ENCODE measurements at regions not wholly inside any gene's neighbourhood (a gene's known extent, or its start where the extent isn't known, plus 50 kb on each side); places are given as distances from the start of the nearest gene placed in this dataset.

DNA sequence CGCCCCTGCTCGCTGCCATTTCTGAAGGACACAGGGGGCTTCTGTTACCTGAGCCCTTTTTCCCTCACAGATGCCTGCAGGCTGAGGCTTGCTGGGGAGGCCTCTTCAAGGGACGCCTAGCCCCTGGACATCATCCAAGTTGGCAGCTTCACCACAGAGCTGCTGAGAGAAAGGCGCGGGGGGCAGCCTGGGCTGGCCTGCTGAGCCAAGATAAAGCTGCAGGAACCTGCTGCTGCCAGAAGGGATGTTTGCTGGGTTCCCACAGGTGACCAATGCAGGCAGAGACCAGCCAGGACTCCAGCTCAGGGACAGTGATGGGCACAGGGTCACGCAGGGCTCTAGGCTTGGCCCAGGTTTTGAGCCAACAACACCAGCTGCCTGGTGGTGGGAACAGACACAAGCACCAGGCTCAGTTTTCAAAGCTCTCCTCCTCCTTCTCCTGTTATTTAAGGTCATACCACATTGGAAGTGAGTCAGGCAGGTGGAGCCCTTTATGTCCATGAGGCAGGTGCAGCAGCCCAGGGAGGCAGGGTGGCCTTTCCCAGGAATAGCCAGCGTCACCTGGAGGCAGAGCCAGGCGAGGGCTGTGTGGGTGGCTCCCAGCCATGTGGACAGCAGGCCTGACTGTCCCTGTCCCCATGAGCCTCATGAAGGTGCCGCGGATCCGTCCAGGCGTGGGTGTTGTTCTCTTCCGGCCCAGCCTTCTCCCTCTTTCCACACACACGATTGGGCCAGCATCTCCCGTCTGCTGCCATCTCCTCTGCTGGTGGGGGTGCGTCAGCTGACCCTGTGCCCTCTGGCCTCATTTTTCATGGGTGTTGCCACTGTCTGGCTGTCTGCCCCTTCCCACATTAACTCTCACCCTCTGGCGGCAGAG is 515.5 kb upstream of the MYT1L start:
- CTCF ChIA-PET (ENCODE audit: unreplicated experiment), result interaction anchor here (0.7 kb wide), 1 partner anchor 173 kb away, joined by 3 read pairs; no protein-coding TSS in a partner anchor
- Histone ChIP-seq H3K4me1 (ENCODE audit: insufficient read depth, low read length, poor library complexity, severe bottlenecking) (no peaks in the 10 kb centered on the region), H3K79me2 (ENCODE audit: insufficient read depth, low read depth, low read length) (no peaks in the 10 kb centered on the region), H3K27ac (ENCODE audit: low read depth, low read length, poor library complexity, severe bottlenecking) (no peak overlapping the region), H3K9me3 (ENCODE audit: low read length) (no peaks in the 10 kb centered on the region), H3K9me2 (ENCODE audit: insufficient read depth, low read length) (no peaks in the 10 kb centered on the region), H2AFZ (ENCODE audit: low read length) (no peak overlapping the region), H3K36me3 (ENCODE audit: insufficient read depth, low read length) (no peaks in the 10 kb centered on the region), H3K4me3 (ENCODE audit: low read depth, low read length, poor library complexity, severe bottlenecking) (no peak overlapping the region), H3K4me2 (ENCODE audit: low read length) (no peak overlapping the region), H4K20me1 (ENCODE audit: insufficient read depth, low read length) (no peaks in the 10 kb centered on the region)
- intact Hi-C loops (cut with micrococcal nuclease; ENCODE audit: unreplicated experiment), result loop anchor here (10.0 kb wide), 1 partner anchor 618 kb away; no protein-coding TSS in a partner anchor
- no peak for TF ChIP-seq EZH2phosphoT487 (IDR thresholded peaks at IDR 0.05; ENCODE audit: borderline replicate concordance, low read depth, low read length)
- TF ChIP-seq, protein P1, sequence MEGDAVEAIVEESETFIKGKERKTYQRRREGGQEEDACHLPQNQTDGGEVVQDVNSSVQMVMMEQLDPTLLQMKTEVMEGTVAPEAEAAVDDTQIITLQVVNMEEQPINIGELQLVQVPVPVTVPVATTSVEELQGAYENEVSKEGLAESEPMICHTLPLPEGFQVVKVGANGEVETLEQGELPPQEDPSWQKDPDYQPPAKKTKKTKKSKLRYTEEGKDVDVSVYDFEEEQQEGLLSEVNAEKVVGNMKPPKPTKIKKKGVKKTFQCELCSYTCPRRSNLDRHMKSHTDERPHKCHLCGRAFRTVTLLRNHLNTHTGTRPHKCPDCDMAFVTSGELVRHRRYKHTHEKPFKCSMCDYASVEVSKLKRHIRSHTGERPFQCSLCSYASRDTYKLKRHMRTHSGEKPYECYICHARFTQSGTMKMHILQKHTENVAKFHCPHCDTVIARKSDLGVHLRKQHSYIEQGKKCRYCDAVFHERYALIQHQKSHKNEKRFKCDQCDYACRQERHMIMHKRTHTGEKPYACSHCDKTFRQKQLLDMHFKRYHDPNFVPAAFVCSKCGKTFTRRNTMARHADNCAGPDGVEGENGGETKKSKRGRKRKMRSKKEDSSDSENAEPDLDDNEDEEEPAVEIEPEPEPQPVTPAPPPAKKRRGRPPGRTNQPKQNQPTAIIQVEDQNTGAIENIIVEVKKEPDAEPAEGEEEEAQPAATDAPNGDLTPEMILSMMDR (conservative IDR thresholded peaks at IDR 0.05; ENCODE audit: low read length), result no peak
- DNase-seq (ENCODE audit: low spot score), result no peak
- BruUV-seq (replicated peaks), result no TSS peak
- POLR2A ChIA-PET, result no interaction called here

DNA sequence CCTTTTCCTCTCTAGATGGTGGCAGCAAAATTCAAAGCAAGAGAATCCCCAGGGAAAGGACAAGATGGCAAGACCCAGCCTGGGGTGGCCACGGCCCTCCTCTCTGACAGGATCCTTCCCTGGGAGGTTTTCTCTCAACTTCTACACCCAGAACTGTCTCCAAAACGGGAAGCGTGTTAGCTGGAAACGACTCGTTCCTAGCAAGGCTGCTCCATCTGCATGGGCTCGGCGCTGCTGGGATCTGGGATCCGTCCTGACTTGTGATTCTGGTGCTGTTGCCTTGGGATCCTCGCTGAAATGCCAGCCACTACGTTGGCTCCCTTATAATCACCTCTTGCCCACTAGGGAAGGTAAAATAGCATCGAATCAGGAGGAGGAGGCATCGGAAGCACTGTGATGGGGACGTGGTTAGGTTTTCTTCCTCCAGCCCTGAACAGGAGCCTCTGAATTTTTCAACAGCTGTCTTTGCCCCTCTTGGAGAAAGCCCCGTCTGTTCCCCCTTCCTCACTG is 514.8 kb upstream of the MYT1L start:
- Histone ChIP-seq H3K79me2 (ENCODE audit: insufficient read depth, low read depth, low read length) (no peaks in the 10 kb centered on the region), H3K9me2 (ENCODE audit: insufficient read depth, low read length) (no peaks in the 10 kb centered on the region), H3K4me1 (ENCODE audit: insufficient read depth, low read length, poor library complexity, severe bottlenecking) (no peaks in the 10 kb centered on the region), H4K20me1 (ENCODE audit: insufficient read depth, low read length) (no peaks in the 10 kb centered on the region), H3K9me3 (ENCODE audit: low read length) (no peaks in the 10 kb centered on the region), H3K4me3 (ENCODE audit: low read depth, low read length, poor library complexity, severe bottlenecking) (no peak overlapping the region), H3K4me2 (ENCODE audit: low read length) (no peak overlapping the region), H2AFZ (ENCODE audit: low read length) (no peak overlapping the region), H3K36me3 (ENCODE audit: insufficient read depth, low read length) (no peaks in the 10 kb centered on the region), H3K27ac (ENCODE audit: low read depth, low read length, poor library complexity, severe bottlenecking) (no peak overlapping the region)
- intact Hi-C loops (cut with micrococcal nuclease; ENCODE audit: unreplicated experiment), result loop anchor here (10.0 kb wide), 1 partner anchor 619 kb away; no protein-coding TSS in a partner anchor
- no peak for DNase-seq (ENCODE audit: low spot score)
- CTCF ChIA-PET (ENCODE audit: unreplicated experiment), result interaction anchor here (0.6 to 0.7 kb wide), 2 partner anchors 41 to 174 kb away, joined by 3 read pairs; no protein-coding TSS in a partner anchor
- no peak for TF ChIP-seq EZH2phosphoT487 (IDR thresholded peaks at IDR 0.05; ENCODE audit: borderline replicate concordance, low read depth, low read length)
- TF ChIP-seq, protein P1 (conservative IDR thresholded peaks at IDR 0.05; ENCODE audit: low read length), result no peak
- no TSS peak for BruUV-seq (replicated peaks)
- POLR2A ChIA-PET, result no interaction called here

DNA sequence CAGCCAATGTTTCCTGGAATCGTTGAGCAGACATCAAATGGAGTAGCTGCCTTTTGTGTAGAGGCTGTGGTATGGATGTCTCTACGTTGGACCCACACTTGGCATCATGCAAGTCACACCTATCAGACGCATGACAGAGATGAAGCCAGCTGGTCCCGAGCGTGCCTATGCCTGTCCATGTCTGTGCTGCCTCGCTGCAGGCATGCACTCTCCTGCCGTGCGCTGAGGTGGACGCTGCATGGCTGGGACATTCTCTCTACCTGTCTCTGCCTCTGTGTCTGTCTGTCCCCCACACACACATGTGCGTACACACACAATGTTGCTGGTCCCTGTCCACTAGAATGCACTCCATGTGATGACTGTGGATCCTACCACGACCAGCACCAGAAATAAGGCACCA is 514.2 kb upstream of the MYT1L start:
- H3K4me2 ChIP-seq (ENCODE audit: low read length), result no peak overlapping the region
- H4K20me1 ChIP-seq (ENCODE audit: insufficient read depth, low read length), result no peaks in the 10 kb centered on the region
- POLR2A ChIA-PET, result no interaction called here
- H3K9me2 ChIP-seq (ENCODE audit: insufficient read depth, low read length), result no peaks in the 10 kb centered on the region
- H3K4me1 ChIP-seq (ENCODE audit: insufficient read depth, low read length, poor library complexity, severe bottlenecking), result no peaks in the 10 kb centered on the region
- no peak for TF ChIP-seq EZH2phosphoT487 (IDR thresholded peaks at IDR 0.05; ENCODE audit: borderline replicate concordance, low read depth, low read length)
- TF ChIP-seq, protein P1 (conservative IDR thresholded peaks at IDR 0.05; ENCODE audit: low read length), result no peak
- H3K79me2 ChIP-seq (ENCODE audit: insufficient read depth, low read depth, low read length), result no peaks in the 10 kb centered on the region
- no peak for DNase-seq (ENCODE audit: low spot score)
- H3K9me3 ChIP-seq (ENCODE audit: low read length), result no peaks in the 10 kb centered on the region
- no peak overlapping the region for H2AFZ ChIP-seq (ENCODE audit: low read length)
- CTCF ChIA-PET (ENCODE audit: unreplicated experiment), result interaction anchor here (0.6 kb wide), 1 partner anchor 40 kb away, joined by 3 read pairs; no protein-coding TSS in a partner anchor
- H3K27ac ChIP-seq (ENCODE audit: low read depth, low read length, poor library complexity, severe bottlenecking), result no peak overlapping the region
- BruUV-seq (replicated peaks), result no TSS peak
- intact Hi-C loops (cut with micrococcal nuclease; ENCODE audit: unreplicated experiment), result loop anchor here (10.0 kb wide), 1 partner anchor 620 kb away; no protein-coding TSS in a partner anchor
- no peak overlapping the region for H3K4me3 ChIP-seq (ENCODE audit: low read depth, low read length, poor library complexity, severe bottlenecking)
- no peaks in the 10 kb centered on the region for H3K36me3 ChIP-seq (ENCODE audit: insufficient read depth, low read length)
